KMS-11 (cell line): ENCODE measurements at regions not wholly inside any gene's neighbourhood (a gene's known extent, or its start where the extent isn't known, plus 50 kb on each side); places are given as distances from the start of the nearest gene placed in this dataset.

Experiments
- H2AFZ ChIP-seq: fragments of 200-600 bp; sonication (generic); 2 replicates; pipeline ENCODE4 v1.6.1; 2016; ENCODE audit warnings: antibody characterized with exemption, mixed run types, low read depth
- H3K27ac ChIP-seq: fragments of 200-600 bp; sonication (generic); 2 replicates; pipeline ENCODE4 v1.6.1; 2016; ENCODE audit warnings: mild to moderate bottlenecking, mixed run types
- H3K27me3 ChIP-seq: fragments of 200-600 bp; sonication (generic); 2 replicates; pipeline ENCODE4 v1.6.1; 2017; ENCODE audit warnings: mild to moderate bottlenecking, low read depth, mixed run types, moderate library complexity; ENCODE audit not compliant: insufficient read depth
- H3K36me3 ChIP-seq: fragments of 200-600 bp; sonication (generic); 2 replicates; pipeline ENCODE4 v1.6.1; 2017; ENCODE audit warnings: mild to moderate bottlenecking, mixed run types; ENCODE audit not compliant: insufficient read depth
- H3K4me1 ChIP-seq: fragments of 200-600 bp; sonication (generic); 2 replicates; pipeline ENCODE4 v1.6.1; 2016; ENCODE audit warnings: mild to moderate bottlenecking, low read depth, mixed run types; ENCODE audit not compliant: poor library complexity, severe bottlenecking
- H3K4me2 ChIP-seq: fragments of 200-600 bp; sonication (generic); 2 replicates; pipeline ENCODE4 v1.7.0; 2016; ENCODE audit warnings: mild to moderate bottlenecking, mixed run types
- H3K4me3 ChIP-seq: fragments of 200-600 bp; sonication (generic); IDR thresholded peaks from 2 replicates; pipeline ENCODE4 v1.6.1; 2017; ENCODE audit warnings: low read depth, low read length, mixed read lengths; ENCODE audit not compliant: insufficient read depth
- H3K79me2 ChIP-seq: fragments of 200-600 bp; sonication (generic); 2 replicates; pipeline ENCODE4 v1.6.1; 2016; ENCODE audit warnings: low read depth, mixed run types; ENCODE audit not compliant: insufficient read depth
- H3K9ac ChIP-seq: fragments of 200-600 bp; sonication (generic); 2 replicates; pipeline ENCODE4 v1.6.1; 2016; ENCODE audit warnings: mild to moderate bottlenecking, mixed run types
- H4K20me1 ChIP-seq: fragments of 200-600 bp; sonication (generic); 2 replicates; pipeline ENCODE4 v1.6.1; 2016; ENCODE audit warnings: mild to moderate bottlenecking, mixed run types; ENCODE audit not compliant: insufficient read depth
- TF ChIP-seq, protein P1 (sequence below): fragments of 200-600 bp; sonication (generic); conservative IDR thresholded peaks from 2 replicates; pipeline ENCODE4 v1.6.1; 2017; ENCODE audit warnings: low read depth, mild to moderate bottlenecking, antibody characterized with exemption, low read length, moderate library complexity, mixed read lengths

DNA sequence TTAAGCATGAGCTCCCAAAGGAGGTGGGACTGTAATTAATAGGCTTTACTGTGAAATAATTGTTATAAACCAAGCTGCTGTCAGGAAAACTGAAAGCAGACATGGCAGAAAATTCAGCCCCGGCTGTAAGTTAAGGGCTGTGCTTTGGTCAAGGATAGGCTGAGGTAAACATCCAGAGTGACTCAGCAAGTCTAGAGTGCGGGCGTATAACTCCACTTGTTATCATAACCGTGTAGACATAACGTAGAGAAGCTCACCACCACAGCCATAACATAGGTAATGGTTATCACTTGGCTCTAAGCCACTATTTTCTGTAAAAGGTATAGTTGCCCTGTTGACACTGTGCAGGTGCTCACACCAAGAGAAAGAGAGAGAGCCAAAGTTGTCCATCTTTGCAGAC lies 316.8 kb downstream of the DCDC2C start:
- TF ChIP-seq, protein P1, sequence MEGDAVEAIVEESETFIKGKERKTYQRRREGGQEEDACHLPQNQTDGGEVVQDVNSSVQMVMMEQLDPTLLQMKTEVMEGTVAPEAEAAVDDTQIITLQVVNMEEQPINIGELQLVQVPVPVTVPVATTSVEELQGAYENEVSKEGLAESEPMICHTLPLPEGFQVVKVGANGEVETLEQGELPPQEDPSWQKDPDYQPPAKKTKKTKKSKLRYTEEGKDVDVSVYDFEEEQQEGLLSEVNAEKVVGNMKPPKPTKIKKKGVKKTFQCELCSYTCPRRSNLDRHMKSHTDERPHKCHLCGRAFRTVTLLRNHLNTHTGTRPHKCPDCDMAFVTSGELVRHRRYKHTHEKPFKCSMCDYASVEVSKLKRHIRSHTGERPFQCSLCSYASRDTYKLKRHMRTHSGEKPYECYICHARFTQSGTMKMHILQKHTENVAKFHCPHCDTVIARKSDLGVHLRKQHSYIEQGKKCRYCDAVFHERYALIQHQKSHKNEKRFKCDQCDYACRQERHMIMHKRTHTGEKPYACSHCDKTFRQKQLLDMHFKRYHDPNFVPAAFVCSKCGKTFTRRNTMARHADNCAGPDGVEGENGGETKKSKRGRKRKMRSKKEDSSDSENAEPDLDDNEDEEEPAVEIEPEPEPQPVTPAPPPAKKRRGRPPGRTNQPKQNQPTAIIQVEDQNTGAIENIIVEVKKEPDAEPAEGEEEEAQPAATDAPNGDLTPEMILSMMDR = no peak
- no peaks in the 10 kb centered on the region for H3K79me2 ChIP-seq
- H3K36me3 ChIP-seq = no peaks in the 10 kb centered on the region
- H3K4me3 ChIP-seq = no peak overlapping the region
- no peak overlapping the region for H3K9ac ChIP-seq
- no peaks in the 10 kb centered on the region for H3K27me3 ChIP-seq
- H3K4me1 ChIP-seq = no peaks in the 10 kb centered on the region
- no peak overlapping the region for H3K27ac ChIP-seq
- no peak overlapping the region for H2AFZ ChIP-seq
- no peaks in the 10 kb centered on the region for H4K20me1 ChIP-seq
- no peak overlapping the region for H3K4me2 ChIP-seq

GRCh38 chr2:4020649-4021048 lies 317.3 kb downstream of the DCDC2C start:
- H3K4me2 ChIP-seq = no peak overlapping the region
- H3K79me2 ChIP-seq = no peaks in the 10 kb centered on the region
- no peak overlapping the region for H3K4me3 ChIP-seq
- H4K20me1 ChIP-seq = no peaks in the 10 kb centered on the region
- no peak overlapping the region for H2AFZ ChIP-seq
- TF ChIP-seq, protein P1 = no peak
- no peak overlapping the region for H3K27ac ChIP-seq
- no peak overlapping the region for H3K9ac ChIP-seq
- no peaks in the 10 kb centered on the region for H3K4me1 ChIP-seq
- no peaks in the 10 kb centered on the region for H3K36me3 ChIP-seq
- H3K27me3 ChIP-seq = no peaks in the 10 kb centered on the region

DNA sequence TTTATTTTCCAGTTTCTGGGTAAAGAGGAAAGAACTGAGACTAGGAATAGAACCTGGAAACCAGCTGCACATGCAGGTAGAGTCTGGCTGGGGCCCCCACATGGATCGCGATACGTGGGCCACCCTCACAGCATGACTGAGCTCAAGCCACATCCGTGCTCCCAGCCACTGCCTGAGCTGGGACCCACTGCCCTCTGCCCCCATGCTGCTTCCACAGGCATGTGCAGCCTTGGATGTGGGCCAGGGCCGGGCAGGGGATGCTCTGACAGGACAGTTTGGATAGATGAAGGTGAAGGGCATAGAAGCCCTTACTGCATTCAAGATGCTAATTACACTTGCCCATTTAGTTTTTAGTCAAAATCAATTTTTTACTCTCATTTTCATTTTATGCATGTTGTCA lies 321.2 kb downstream of the DCDC2C start:
- no peak overlapping the region for H3K27ac ChIP-seq
- no peaks in the 10 kb centered on the region for H4K20me1 ChIP-seq
- H3K4me3 ChIP-seq = no peak overlapping the region
- no peaks in the 10 kb centered on the region for H3K4me1 ChIP-seq
- no peak overlapping the region for H3K9ac ChIP-seq
- H3K4me2 ChIP-seq = no peak overlapping the region
- H3K27me3 ChIP-seq = no peaks in the 10 kb centered on the region
- TF ChIP-seq, protein P1 = no peak
- H2AFZ ChIP-seq = no peak overlapping the region
- no peaks in the 10 kb centered on the region for H3K36me3 ChIP-seq
- no peaks in the 10 kb centered on the region for H3K79me2 ChIP-seq

DNA sequence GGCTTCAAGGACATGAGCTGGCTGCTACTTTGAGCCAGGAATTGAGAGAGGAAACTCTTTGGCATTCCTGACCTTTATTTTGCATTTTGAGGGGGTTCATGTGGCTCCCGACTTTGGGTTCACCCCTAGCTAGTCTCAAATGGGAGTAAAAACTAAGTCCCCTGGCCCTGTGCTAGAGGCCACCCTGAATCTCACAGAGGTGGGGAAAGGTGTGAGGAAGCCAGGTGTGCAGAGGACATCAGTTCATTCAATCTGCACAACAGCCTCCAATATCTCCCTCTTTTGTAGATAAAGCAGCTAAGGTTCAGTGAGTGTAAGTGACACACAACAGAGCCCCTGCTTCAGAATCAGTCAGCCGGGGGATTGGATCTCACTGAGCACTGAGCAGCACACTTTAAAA lies 325.7 kb downstream of the DCDC2C start:
- no peak overlapping the region for H3K4me2 ChIP-seq
- H3K4me1 ChIP-seq = no peaks in the 10 kb centered on the region
- no peaks in the 10 kb centered on the region for H3K79me2 ChIP-seq
- H3K4me3 ChIP-seq = no peak overlapping the region
- H3K9ac ChIP-seq = no peak overlapping the region
- H2AFZ ChIP-seq = no peak overlapping the region
- H3K27me3 ChIP-seq = no peaks in the 10 kb centered on the region
- no peaks in the 10 kb centered on the region for H4K20me1 ChIP-seq
- TF ChIP-seq, protein P1 = no peak
- H3K36me3 ChIP-seq = no peaks in the 10 kb centered on the region
- H3K27ac ChIP-seq = no peak overlapping the region
